DND-41 (cell line): ENCODE measurements at regions not wholly inside any gene's neighbourhood (a gene's known extent, or its start where the extent isn't known, plus 50 kb on each side); places are given as distances from the start of the nearest gene placed in this dataset.
"Not testable (repeated sequence)": the region's sequence is repeated elsewhere in the genome, so short reads cannot be mapped to it uniquely, and the experiment has no call there.

Source experiments
- CTCF ChIP-seq: IDR thresholded peaks from 2 replicates; pipeline ENCODE4 v1.5.1; 2012; ENCODE audit warnings: borderline replicate concordance, low read length, moderate library complexity, mild to moderate bottlenecking; ENCODE audit not compliant: poor library complexity, severe bottlenecking; ENCODE audit errors: extremely low read depth
- EZH2 ChIP-seq: IDR thresholded peaks from 3 replicates; pipeline ENCODE4 v1.6.1; 2012; ENCODE audit warnings: borderline replicate concordance, low read depth, mild to moderate bottlenecking, moderate library complexity, low read length, inconsistent platforms; ENCODE audit not compliant: severe bottlenecking

- TF ChIP-seq EZH2, CTCF: not testable (repeated sequence)
Measured at GRCh38 chr15:101949380-101950065, 137.5 kb downstream of the OR4F15 start.
